ENCODE measurements at regions not wholly inside any gene's neighbourhood (a gene's known extent, or its start where the extent isn't known, plus 50 kb on each side); places are given as distances from the start of the nearest gene placed in this dataset.
"Not testable (repeated sequence)": the region's sequence is repeated elsewhere in the genome, so short reads cannot be mapped to it uniquely, and the experiment has no call there.

DNA sequence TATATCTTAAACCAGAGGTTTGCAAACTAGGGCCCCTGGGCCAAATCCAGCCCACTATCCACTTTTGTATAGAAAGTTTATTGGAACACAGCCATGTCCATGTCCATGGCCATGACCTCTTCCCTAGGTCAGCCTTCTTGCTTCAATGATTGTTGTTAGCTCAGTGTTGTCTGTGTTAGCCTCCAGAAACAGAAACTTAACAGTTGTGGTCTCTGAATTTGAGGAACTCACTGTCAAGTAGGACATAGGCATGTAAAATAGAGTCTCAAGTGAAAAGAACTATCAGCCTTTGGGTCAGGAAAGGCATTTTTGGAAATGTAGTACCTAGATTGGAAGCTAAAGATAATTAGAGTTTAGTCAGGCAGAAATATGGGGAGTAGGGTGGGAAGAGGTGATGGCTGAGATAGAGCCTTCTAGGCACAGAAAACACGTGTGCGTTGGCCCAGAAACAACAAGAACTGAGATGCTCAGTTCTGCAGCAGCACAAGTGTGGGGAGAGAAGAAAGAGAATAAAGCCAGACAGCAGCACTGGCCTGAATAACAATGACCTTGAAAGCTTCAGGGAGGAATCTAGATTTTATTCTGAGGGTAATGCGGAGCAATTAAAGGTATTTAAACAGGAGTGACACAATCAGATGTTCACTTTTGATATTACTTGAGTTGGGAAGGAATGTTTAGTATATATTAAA, 87.0 kb upstream of the OLIG3 start:
- no peak for DNase-seq
- Mint-ChIP-seq H3K4me1 (peaks cover 7% of the 10 kb centered on the region), H3K27me3 (peaks cover 25% of the 10 kb centered on the region), H3K27ac (no peak overlapping the region), H3K4me3 (no peak overlapping the region), H3K36me3 (ENCODE audit: low read depth) (peaks cover 3% of the 10 kb centered on the region)
- H3K9me3 ChIP-seq (ENCODE audit: control insufficient read depth, low read length, poor library complexity, severe bottlenecking), result no peaks in the 10 kb centered on the region
- ATAC-seq, result no peak

DNA sequence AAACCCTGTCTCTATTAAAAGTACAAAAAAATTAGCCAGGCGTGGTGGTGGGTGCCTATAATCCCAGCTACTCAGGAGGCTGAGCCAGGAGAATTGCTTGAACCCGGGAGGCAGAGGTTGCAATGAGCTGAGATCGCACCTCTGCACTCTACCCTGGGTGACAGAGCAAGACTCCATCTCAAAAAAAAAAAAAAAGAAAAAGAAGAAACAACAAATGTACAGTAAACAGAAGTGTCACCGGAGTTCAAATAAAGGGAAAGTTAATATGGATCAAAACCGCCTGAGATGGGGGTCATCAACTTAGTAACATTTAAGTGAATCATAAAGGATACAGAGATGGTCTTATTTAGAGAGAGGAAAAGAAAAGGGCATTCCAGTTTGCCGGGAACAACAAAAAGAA, 89.3 kb upstream of the OLIG3 start:
- ATAC-seq; H3K9me3 ChIP-seq (ENCODE audit: control insufficient read depth, low read length, poor library complexity, severe bottlenecking); DNase-seq; H3K27ac Mint-ChIP-seq; H3K4me3 Mint-ChIP-seq; H3K4me1 Mint-ChIP-seq; H3K36me3 Mint-ChIP-seq (ENCODE audit: low read depth): not testable (repeated sequence)
- peaks cover 15% of the 10 kb centered on the region for H3K27me3 Mint-ChIP-seq

DNA sequence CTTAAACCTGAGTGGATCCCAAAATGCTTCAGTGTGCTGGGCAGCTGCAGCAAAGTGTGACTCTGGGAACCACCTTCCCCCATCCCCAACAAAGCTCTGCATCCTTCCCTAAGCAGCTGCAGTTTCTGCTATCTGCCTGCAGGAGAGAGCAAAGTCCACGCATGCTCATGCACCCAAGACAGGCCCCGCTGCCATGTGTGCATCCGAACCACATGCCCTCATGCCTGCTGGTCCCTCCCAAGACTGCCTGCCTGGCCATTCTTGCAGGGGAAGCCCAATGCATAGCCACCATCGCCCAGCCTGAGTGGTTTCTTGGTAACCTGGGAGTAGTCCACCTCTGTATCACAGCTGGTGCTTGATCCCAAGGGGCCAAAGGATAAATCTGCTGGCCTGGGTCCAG, 94.3 kb upstream of the OLIG3 start:
- DNase-seq, result no peak
- Mint-ChIP-seq H3K27me3 (peaks cover 17% of the 10 kb centered on the region), H3K27ac (no peak overlapping the region), H3K4me1 (peaks cover 9% of the 10 kb centered on the region), H3K36me3 (ENCODE audit: low read depth) (peaks cover 2% of the 10 kb centered on the region), H3K4me3 (no peak overlapping the region)
- no peaks in the 10 kb centered on the region for H3K9me3 ChIP-seq (ENCODE audit: control insufficient read depth, low read length, poor library complexity, severe bottlenecking)
- no peak for ATAC-seq

DNA sequence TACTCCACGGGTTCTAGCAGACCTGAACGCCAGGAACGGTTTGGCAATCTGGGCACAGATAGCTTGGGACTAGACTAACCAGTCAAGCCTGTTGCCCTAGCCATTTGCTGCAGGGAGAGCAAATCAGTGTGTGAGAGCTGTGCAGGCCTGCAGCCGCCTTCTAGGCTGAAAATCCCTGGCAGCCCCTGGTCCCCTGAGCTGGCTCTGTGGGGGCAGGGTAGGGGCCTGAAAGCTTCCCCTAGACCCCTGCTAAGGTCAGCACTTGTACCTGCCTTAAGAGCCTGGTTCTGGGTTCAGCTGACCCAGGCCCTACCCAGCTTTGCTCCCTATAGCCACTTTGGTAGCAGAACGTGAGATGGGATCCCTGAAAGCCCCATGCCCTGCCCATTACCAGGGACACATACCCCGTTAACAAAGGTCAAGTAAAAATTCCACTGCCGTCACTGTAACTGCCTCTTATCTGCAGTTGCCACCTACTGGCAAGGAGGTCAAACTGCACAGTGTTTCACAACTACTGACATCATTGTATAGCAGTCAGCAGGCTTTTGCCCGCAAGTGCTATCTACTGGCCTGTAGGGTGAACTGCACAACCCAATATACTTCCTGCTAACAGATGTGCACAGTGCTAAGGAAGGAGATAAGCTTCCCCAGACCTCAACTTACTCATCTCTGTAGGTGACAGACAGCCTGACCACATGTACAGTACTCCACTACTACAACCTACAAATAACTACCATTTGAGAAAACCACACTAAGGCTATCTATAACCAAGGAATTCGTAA, 95.1 kb upstream of the OLIG3 start:
- Mint-ChIP-seq H3K27ac (no peak overlapping the region), H3K4me1 (peaks cover 9% of the 10 kb centered on the region), H3K4me3 (peak overlapping the region; percentile 4), H3K36me3 (ENCODE audit: low read depth) (peaks cover 3% of the 10 kb centered on the region), H3K27me3 (peaks cover 20% of the 10 kb centered on the region)
- DNase-seq (peak in 2 of 3 donors; percentile 29 to 38), ATAC-seq (peak; percentile 100)
- H3K9me3 ChIP-seq (ENCODE audit: control insufficient read depth, low read length, poor library complexity, severe bottlenecking), result no peaks in the 10 kb centered on the region

- ATAC-seq (no peak), DNase-seq (no peak)
- peaks cover 23% of the 10 kb centered on the region for H3K27me3 Mint-ChIP-seq
- H3K4me3 Mint-ChIP-seq, result no peak overlapping the region
- peaks cover 9% of the 10 kb centered on the region for H3K4me1 Mint-ChIP-seq
- H3K9me3 ChIP-seq (ENCODE audit: control insufficient read depth, low read length, poor library complexity, severe bottlenecking), result no peaks in the 10 kb centered on the region
- peaks cover 6% of the 10 kb centered on the region for H3K36me3 Mint-ChIP-seq (ENCODE audit: low read depth)
- H3K27ac Mint-ChIP-seq, result no peak overlapping the region
These were observed 96.5 kb upstream of the OLIG3 start for GRCh38 chr6:137590684-137591083.

- Mint-ChIP-seq H3K27ac (no peak overlapping the region), H3K4me1 (no peaks in the 10 kb centered on the region), H3K4me3 (no peak overlapping the region), H3K36me3 (ENCODE audit: low read depth) (peaks cover 4% of the 10 kb centered on the region), H3K27me3 (peaks cover 50% of the 10 kb centered on the region)
- no peak for DNase-seq
- H3K9me3 ChIP-seq (ENCODE audit: control insufficient read depth, low read length, poor library complexity, severe bottlenecking), result no peaks in the 10 kb centered on the region
- no peak for ATAC-seq
These were observed 107.3 kb upstream of the OLIG3 start for GRCh38 chr6:137601471-137601870.

- Mint-ChIP-seq H3K4me1 (no peaks in the 10 kb centered on the region), H3K27ac (no peak overlapping the region), H3K36me3 (ENCODE audit: low read depth) (peaks cover 4% of the 10 kb centered on the region), H3K4me3 (no peak overlapping the region), H3K27me3 (peaks cover 57% of the 10 kb centered on the region)
- no peak for DNase-seq
- H3K9me3 ChIP-seq (ENCODE audit: control insufficient read depth, low read length, poor library complexity, severe bottlenecking), result no peaks in the 10 kb centered on the region
- ATAC-seq, result no peak
These were observed 108.4 kb upstream of the OLIG3 start for GRCh38 chr6:137602313-137603197.

DNA sequence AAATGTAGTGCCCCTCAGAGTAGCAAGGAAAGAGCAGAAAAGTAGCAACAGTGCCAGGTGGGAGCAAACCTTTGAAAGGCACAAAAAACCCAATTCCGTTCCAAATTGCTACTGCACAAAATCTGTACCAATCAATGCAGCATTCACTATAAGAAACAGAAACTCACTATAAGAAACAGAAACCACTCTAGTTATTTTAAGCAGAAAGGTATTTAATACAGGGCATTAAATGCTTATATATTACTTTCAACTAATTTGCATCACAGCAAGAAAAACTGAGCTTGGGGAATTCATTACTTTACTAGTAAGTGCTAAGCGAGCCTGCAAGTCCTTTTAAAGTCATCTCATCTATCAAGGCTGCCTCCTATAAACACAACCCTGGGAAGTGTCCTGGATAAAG, 116.5 kb upstream of the OLIG3 start:
- Mint-ChIP-seq H3K4me3 (no peak overlapping the region), H3K27ac (no peak overlapping the region), H3K27me3 (peaks cover 23% of the 10 kb centered on the region), H3K4me1 (no peaks in the 10 kb centered on the region), H3K36me3 (ENCODE audit: low read depth) (no peaks in the 10 kb centered on the region)
- no peaks in the 10 kb centered on the region for H3K9me3 ChIP-seq (ENCODE audit: control insufficient read depth, low read length, poor library complexity, severe bottlenecking)
- ATAC-seq, result no peak
- DNase-seq, result no peak

- H3K27me3 Mint-ChIP-seq, result peaks cover 79% of the 10 kb centered on the region
- H3K9me3 ChIP-seq (ENCODE audit: control insufficient read depth, low read length, poor library complexity, severe bottlenecking), result no peaks in the 10 kb centered on the region
- H3K36me3 Mint-ChIP-seq (ENCODE audit: low read depth), result peaks cover 6% of the 10 kb centered on the region
- ATAC-seq (no peak), DNase-seq (no peak)
- no peak overlapping the region for H3K4me3 Mint-ChIP-seq
- H3K4me1 Mint-ChIP-seq, result peaks cover 3% of the 10 kb centered on the region
- no peak overlapping the region for H3K27ac Mint-ChIP-seq
These were observed 129.1 kb upstream of the OLIG3 start for GRCh38 chr6:137623293-137623692.

- Mint-ChIP-seq H3K4me3 (no peak overlapping the region), H3K27ac (no peak overlapping the region), H3K36me3 (ENCODE audit: low read depth) (peaks cover 6% of the 10 kb centered on the region), H3K4me1 (peaks cover 3% of the 10 kb centered on the region), H3K27me3 (peaks cover 63% of the 10 kb centered on the region)
- H3K9me3 ChIP-seq (ENCODE audit: control insufficient read depth, low read length, poor library complexity, severe bottlenecking), result no peaks in the 10 kb centered on the region
- ATAC-seq (no peak), DNase-seq (no peak)
These were observed 131.0 kb upstream of the OLIG3 start for GRCh38 chr6:137625100-137625661.

GRCh38 chr6:137625808-137626207, 131.6 kb upstream of the OLIG3 start:
- Mint-ChIP-seq H3K4me3 (no peak overlapping the region), H3K27me3 (peaks cover 60% of the 10 kb centered on the region), H3K27ac (no peak overlapping the region), H3K36me3 (ENCODE audit: low read depth) (peaks cover 6% of the 10 kb centered on the region), H3K4me1 (peaks cover 3% of the 10 kb centered on the region)
- no peaks in the 10 kb centered on the region for H3K9me3 ChIP-seq (ENCODE audit: control insufficient read depth, low read length, poor library complexity, severe bottlenecking)
- DNase-seq (no peak), ATAC-seq (no peak)

DNA sequence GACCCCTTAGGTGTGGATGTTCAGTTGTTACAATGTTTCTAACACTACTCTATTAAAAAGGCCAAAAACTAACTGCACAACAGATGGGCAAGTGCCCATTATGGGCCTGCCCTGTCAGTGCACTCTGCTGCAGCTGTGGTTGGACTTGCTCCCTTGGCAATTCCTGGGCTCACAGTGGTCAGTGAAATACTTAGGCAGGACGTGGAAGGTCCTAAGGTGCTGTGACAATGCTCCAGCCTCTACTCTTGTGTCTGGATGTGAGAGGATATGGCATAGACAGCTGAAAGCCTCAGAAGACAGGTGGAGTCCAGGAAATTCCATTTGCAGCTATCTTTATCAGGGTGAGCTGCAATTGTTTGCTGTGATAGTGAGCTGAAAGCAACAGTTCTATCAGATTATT, 136.5 kb upstream of the OLIG3 start:
- no peaks in the 10 kb centered on the region for H3K9me3 ChIP-seq (ENCODE audit: control insufficient read depth, low read length, poor library complexity, severe bottlenecking)
- H3K27ac Mint-ChIP-seq, result no peak overlapping the region
- H3K4me1 Mint-ChIP-seq, result peaks cover 7% of the 10 kb centered on the region
- DNase-seq, result no peak
- H3K27me3 Mint-ChIP-seq, result peaks cover 46% of the 10 kb centered on the region
- H3K4me3 Mint-ChIP-seq, result no peak overlapping the region
- H3K36me3 Mint-ChIP-seq (ENCODE audit: low read depth), result no peaks in the 10 kb centered on the region
- ATAC-seq, result no peak

DNA sequence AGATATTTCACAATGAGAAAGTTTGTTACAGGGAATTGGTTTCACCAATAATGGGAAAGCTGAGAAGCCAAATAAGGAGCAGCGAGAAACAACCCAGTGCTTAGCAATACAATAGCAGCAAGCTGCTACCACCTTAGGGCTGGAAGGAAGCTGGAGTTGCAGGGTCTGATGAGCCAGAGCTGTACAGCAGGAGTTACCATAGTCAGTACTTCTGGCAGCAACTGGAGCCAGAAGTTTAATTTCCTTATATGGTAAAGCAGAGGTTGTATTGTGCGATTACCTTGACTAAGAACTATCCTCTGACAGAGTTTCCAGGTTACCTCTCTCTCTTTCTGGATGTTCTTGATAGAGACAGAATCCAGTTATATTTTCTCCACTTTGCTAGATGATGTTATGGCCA, 137.1 kb upstream of the OLIG3 start:
- Mint-ChIP-seq H3K36me3 (ENCODE audit: low read depth) (no peaks in the 10 kb centered on the region), H3K27me3 (peaks cover 42% of the 10 kb centered on the region), H3K4me1 (peaks cover 8% of the 10 kb centered on the region), H3K4me3 (no peak overlapping the region), H3K27ac (no peak overlapping the region)
- H3K9me3 ChIP-seq (ENCODE audit: control insufficient read depth, low read length, poor library complexity, severe bottlenecking), result no peaks in the 10 kb centered on the region
- DNase-seq (no peak), ATAC-seq (no peak)
